HEK293 (cell line): ENCODE measurements at regions not wholly inside any gene's neighbourhood (a gene's known extent, or its start where the extent isn't known, plus 50 kb on each side); places are given as distances from the start of the nearest gene placed in this dataset.

ENCODE experiments used
- BCL11A ChIP-seq: fragments of 450-650 bp; formaldehyde crosslinking; IDR thresholded peaks from 2 replicates; pipeline ENCODE4 v1.5.1; 2016; ENCODE audit warnings: low read depth, missing biosample characterization, missing genetic modification characterization
- HIC1 ChIP-seq: fragments of 450-650 bp; formaldehyde crosslinking; IDR thresholded peaks from 2 replicates; pipeline ENCODE4 v1.5.1; 2016; ENCODE audit warnings: missing biosample characterization, missing genetic modification characterization
- ZNF114 ChIP-seq: fragments of 450-650 bp; formaldehyde crosslinking; IDR thresholded peaks from 2 replicates; pipeline ENCODE4 v1.5.0; 2017; ENCODE audit warnings: missing biosample characterization, missing genetic modification characterization
- ZNF223 ChIP-seq: fragments of 450-650 bp; formaldehyde crosslinking; IDR thresholded peaks from 2 replicates; pipeline ENCODE4 v1.5.1; 2016; ENCODE audit warnings: missing biosample characterization, missing genetic modification characterization
- ZNF350 ChIP-seq: fragments of 450-650 bp; formaldehyde crosslinking; IDR thresholded peaks from 2 replicates; pipeline ENCODE4 v1.5.0; 2017; ENCODE audit warnings: missing biosample characterization, mild to moderate bottlenecking, missing genetic modification characterization
- ZNF404 ChIP-seq: fragments of 450-650 bp; formaldehyde crosslinking; IDR thresholded peaks from 2 replicates; pipeline ENCODE4 v1.5.1; 2017; ENCODE audit warnings: missing biosample characterization, missing genetic modification characterization
- ZNF510 ChIP-seq: fragments of 450-650 bp; formaldehyde crosslinking; IDR thresholded peaks from 2 replicates; pipeline ENCODE4 v1.5.1; 2018; ENCODE audit warnings: mild to moderate bottlenecking, missing genetic modification characterization, missing biosample characterization; ENCODE audit not compliant: insufficient replicate concordance
- ZNF664 ChIP-seq: fragments of 450-650 bp; formaldehyde crosslinking; IDR thresholded peaks from 2 replicates; pipeline ENCODE4 v1.5.1; 2016; ENCODE audit warnings: missing biosample characterization, missing genetic modification characterization
- TF ChIP-seq, protein P1 (sequence below): fragments of 450-650 bp; formaldehyde crosslinking; IDR thresholded peaks from 2 replicates; pipeline ENCODE4 v1.5.1; 2016; ENCODE audit warnings: missing biosample characterization, missing genetic modification characterization
- TF ChIP-seq, protein P2 (sequence below): fragments of 450-650 bp; formaldehyde crosslinking; IDR thresholded peaks from 2 replicates; pipeline ENCODE4 v1.5.1; 2016; ENCODE audit warnings: missing biosample characterization, missing genetic modification characterization

- TF ChIP-seq ZNF114 (tag by site-specific recombination) = no peak
- no peak for TF ChIP-seq ZNF404 (tag by site-specific recombination)
- TF ChIP-seq ZNF223 = no peak
- TF ChIP-seq BCL11A (tag by site-specific recombination) = no peak
- TF ChIP-seq, protein P1, sequence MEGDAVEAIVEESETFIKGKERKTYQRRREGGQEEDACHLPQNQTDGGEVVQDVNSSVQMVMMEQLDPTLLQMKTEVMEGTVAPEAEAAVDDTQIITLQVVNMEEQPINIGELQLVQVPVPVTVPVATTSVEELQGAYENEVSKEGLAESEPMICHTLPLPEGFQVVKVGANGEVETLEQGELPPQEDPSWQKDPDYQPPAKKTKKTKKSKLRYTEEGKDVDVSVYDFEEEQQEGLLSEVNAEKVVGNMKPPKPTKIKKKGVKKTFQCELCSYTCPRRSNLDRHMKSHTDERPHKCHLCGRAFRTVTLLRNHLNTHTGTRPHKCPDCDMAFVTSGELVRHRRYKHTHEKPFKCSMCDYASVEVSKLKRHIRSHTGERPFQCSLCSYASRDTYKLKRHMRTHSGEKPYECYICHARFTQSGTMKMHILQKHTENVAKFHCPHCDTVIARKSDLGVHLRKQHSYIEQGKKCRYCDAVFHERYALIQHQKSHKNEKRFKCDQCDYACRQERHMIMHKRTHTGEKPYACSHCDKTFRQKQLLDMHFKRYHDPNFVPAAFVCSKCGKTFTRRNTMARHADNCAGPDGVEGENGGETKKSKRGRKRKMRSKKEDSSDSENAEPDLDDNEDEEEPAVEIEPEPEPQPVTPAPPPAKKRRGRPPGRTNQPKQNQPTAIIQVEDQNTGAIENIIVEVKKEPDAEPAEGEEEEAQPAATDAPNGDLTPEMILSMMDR (tag by site-specific recombination) = no peak
- no peak for TF ChIP-seq ZNF664
- TF ChIP-seq ZNF510 (tag by site-specific recombination) = no peak
- TF ChIP-seq, protein P2, sequence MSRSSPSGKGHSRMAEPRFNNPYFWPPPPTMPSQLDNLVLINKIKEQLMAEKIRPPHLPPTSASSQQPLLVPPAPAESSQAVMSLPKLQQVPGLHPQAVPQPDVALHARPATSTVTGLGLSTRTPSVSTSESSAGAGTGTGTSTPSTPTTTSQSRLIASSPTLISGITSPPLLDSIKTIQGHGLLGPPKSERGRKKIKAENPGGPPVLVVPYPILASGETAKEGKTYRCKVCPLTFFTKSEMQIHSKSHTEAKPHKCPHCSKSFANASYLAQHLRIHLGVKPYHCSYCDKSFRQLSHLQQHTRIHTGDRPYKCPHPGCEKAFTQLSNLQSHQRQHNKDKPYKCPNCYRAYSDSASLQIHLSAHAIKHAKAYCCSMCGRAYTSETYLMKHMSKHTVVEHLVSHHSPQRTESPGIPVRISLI = no peak
- no peak for TF ChIP-seq HIC1 (tag by site-specific recombination)
- no peak for TF ChIP-seq ZNF350 (tag by site-specific recombination)
Observed at GRCh38 chr3:40741729-40742128, 217.0 kb downstream of the ZNF621 start.
